GM10266 (cell line): ENCODE measurements at regions not wholly inside any gene's neighbourhood (a gene's known extent, or its start where the extent isn't known, plus 50 kb on each side); places are given as distances from the start of the nearest gene placed in this dataset.

Experiments
- DNase-seq: peaks from one replicate; pipeline ENCODE4 v3.0.0; 2012; ENCODE audit errors: extremely low spot score
- CTCF ChIP-seq: IDR thresholded peaks from 2 replicates; pipeline ENCODE4 v1.5.1; 2012; ENCODE audit warnings: mild to moderate bottlenecking, low read depth; ENCODE audit not compliant: control insufficient read depth, insufficient read depth; ENCODE audit errors: missing control alignments

- TF ChIP-seq CTCF: no peak
- DNase-seq: no peak
Observed at GRCh38 chr2:58649756-58650155, 408.6 kb upstream of the FANCL start.

- DNase-seq: no peak
- TF ChIP-seq CTCF: no peak
Observed at GRCh38 chr2:58645017-58645416, 403.9 kb upstream of the FANCL start.

- no peak for DNase-seq
- no peak for TF ChIP-seq CTCF
Observed at GRCh38 chr2:58644451-58644850, 403.3 kb upstream of the FANCL start.

- TF ChIP-seq CTCF: no peak
- DNase-seq: no peak
Observed at GRCh38 chr2:58641001-58641400, 399.9 kb upstream of the FANCL start.

- TF ChIP-seq CTCF: no peak
- DNase-seq: no peak
Observed at GRCh38 chr2:58640042-58640441, 398.9 kb upstream of the FANCL start.

- no peak for TF ChIP-seq CTCF
- DNase-seq: no peak
Observed at GRCh38 chr2:58638256-58638805, 397.2 kb upstream of the FANCL start.

- no peak for TF ChIP-seq CTCF
- DNase-seq: no peak
Observed at GRCh38 chr2:58636872-58637271, 395.7 kb upstream of the FANCL start.
